DND-41 (cell line): ENCODE measurements at regions not wholly inside any gene's neighbourhood (a gene's known extent, or its start where the extent isn't known, plus 50 kb on each side); places are given as distances from the start of the nearest gene placed in this dataset.

Experiments
- EZH2 ChIP-seq: IDR thresholded peaks from 3 replicates; pipeline ENCODE4 v1.6.1; 2012; ENCODE audit warnings: borderline replicate concordance, low read depth, mild to moderate bottlenecking, moderate library complexity, low read length, inconsistent platforms; ENCODE audit not compliant: severe bottlenecking
- TF ChIP-seq, protein P1 (sequence below): IDR thresholded peaks from 2 replicates; pipeline ENCODE4 v1.5.1; 2012; ENCODE audit warnings: borderline replicate concordance, low read length, moderate library complexity, mild to moderate bottlenecking; ENCODE audit not compliant: poor library complexity, severe bottlenecking; ENCODE audit errors: extremely low read depth

DNA sequence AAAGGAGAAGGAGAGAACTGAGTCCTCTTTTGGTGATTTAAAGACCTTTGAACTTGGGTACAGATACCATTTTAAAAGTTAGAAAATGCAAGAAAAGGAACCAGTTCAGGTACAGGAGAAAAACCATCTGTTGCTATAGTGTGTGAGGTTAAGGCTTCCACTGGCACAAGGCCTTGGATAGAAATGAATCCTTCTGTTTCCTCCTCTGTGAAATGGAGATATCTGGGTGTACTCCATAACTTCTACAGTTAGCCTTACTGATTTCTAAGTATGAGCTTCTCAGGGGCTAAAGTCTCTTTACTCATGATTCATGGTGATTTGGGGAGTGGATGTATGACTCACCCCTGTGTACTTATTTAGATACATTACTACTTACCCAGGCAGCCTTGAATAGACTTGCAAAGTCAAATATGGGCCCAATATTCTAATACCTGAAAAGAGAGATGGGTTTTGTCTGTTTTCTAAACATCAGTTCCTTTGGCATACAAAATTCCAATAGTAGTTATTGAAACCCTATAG lies 117.2 kb upstream of the ADO start:
- TF ChIP-seq, protein P1, sequence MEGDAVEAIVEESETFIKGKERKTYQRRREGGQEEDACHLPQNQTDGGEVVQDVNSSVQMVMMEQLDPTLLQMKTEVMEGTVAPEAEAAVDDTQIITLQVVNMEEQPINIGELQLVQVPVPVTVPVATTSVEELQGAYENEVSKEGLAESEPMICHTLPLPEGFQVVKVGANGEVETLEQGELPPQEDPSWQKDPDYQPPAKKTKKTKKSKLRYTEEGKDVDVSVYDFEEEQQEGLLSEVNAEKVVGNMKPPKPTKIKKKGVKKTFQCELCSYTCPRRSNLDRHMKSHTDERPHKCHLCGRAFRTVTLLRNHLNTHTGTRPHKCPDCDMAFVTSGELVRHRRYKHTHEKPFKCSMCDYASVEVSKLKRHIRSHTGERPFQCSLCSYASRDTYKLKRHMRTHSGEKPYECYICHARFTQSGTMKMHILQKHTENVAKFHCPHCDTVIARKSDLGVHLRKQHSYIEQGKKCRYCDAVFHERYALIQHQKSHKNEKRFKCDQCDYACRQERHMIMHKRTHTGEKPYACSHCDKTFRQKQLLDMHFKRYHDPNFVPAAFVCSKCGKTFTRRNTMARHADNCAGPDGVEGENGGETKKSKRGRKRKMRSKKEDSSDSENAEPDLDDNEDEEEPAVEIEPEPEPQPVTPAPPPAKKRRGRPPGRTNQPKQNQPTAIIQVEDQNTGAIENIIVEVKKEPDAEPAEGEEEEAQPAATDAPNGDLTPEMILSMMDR = no peak
- no peak for TF ChIP-seq EZH2
